K562 (cell line): ENCODE measurements at regions not wholly inside any gene's neighbourhood (a gene's known extent, or its start where the extent isn't known, plus 50 kb on each side); places are given as distances from the start of the nearest gene placed in this dataset.

ENCODE experiments used
- CREB1 ChIP-seq, 2 experiments: sonication (generic) in 1 of 2; formaldehyde crosslinking in 1 of 2; IDR thresholded peaks; 2 replicates each; pipeline versions ENCODE4 v1.6.1 to v1.8.0; 2012 to 2022; ENCODE audit warnings: inconsistent platforms in 1 of 2, mild to moderate bottlenecking in 1 of 2, missing genetic modification reagents in 1 of 2, moderate library complexity in 1 of 2
- HSF4 ChIP-seq: fragments of 250-450 bp; sonication (Bioruptor Pico); IDR thresholded peaks from 2 replicates; pipeline ENCODE4 v2.1.2; 2022; ENCODE audit warnings: mild to moderate bottlenecking, moderate library complexity, borderline replicate concordance
- NFIC ChIP-seq: fragments of 450-650 bp; IDR thresholded peaks from 2 replicates; pipeline ENCODE4 v1.6.1; 2017; ENCODE audit warnings: mild to moderate bottlenecking, inconsistent platforms
- NONO ChIP-seq, 2 experiments: fragments of 200-400 bp in 1 of 2; fragments of 450-650 bp in 1 of 2; formaldehyde crosslinking in 1 of 2; IDR thresholded peaks; 2 replicates each; pipeline ENCODE4 v1.6.1; 2017; ENCODE audit warnings: low read depth in 2 of 2, mild to moderate bottlenecking in 2 of 2, moderate library complexity in 2 of 2, low read length in 1 of 2
- RBM39 ChIP-seq: fragments of 200-400 bp; formaldehyde crosslinking; optimal IDR thresholded peaks from 2 replicates; pipeline ENCODE3; 2018; ENCODE audit warnings: low read depth, low read length
- ZFX ChIP-seq: sonication (generic); formaldehyde crosslinking; IDR thresholded peaks from 2 replicates; pipeline ENCODE4 v1.8.0; 2022; ENCODE audit warnings: mild to moderate bottlenecking, missing genetic modification reagents, moderate library complexity
- TF ChIP-seq, protein P1 (sequence below), 3 experiments: IDR thresholded peaks in 2 of 3; conservative IDR thresholded peaks in 1 of 3; 2 replicates each; pipeline ENCODE4 v1.5.1; 2011 to 2012; ENCODE audit warnings: low read length in 3 of 3, mild to moderate bottlenecking in 3 of 3, control low read depth in 2 of 3, improper control_type of control experiment in 1 of 3, inconsistent platforms in 1 of 3, low read depth in 1 of 3, mixed read lengths in 1 of 3, moderate library complexity in 1 of 3; ENCODE audit not compliant: insufficient read depth in 2 of 3
- TF ChIP-seq, protein P2 (sequence below), 2 experiments: fragments of 450-650 bp in 1 of 2; sonication (generic) in 1 of 2; formaldehyde crosslinking in 1 of 2; IDR thresholded peaks in 1 of 2; conservative IDR thresholded peaks in 1 of 2; 2 replicates each; pipeline versions ENCODE4 v1.6.1 to v1.8.1; 2016 to 2023; ENCODE audit warnings: mild to moderate bottlenecking in 2 of 2, moderate library complexity in 2 of 2, inconsistent platforms in 1 of 2, missing genetic modification reagents in 1 of 2
- TF ChIP-seq, protein P3 (sequence below): sonication (generic); formaldehyde crosslinking; IDR thresholded peaks from 2 replicates; pipeline ENCODE4 v1.8.0; 2022; ENCODE audit warnings: mild to moderate bottlenecking, missing genetic modification reagents, borderline replicate concordance

DNA sequence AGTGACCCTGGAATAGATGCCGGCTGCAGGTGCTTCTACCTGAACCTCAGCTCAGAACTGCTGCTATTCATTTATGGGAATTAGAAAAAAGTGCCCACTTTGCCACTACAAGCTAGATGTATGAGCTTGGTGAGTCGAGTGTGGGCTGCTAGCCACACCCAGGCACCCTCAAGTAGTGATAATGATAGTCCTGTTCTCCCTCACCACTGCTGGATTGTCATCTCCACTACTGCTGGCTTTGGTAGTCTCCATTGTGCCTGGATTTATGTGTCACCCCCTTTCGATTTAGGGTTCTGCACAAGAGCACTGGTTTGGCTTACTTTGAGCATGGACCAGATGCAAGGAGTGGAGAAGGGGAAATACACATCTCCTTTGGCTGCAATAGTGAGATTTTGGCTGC, 73.0 kb upstream of the N4BP1 start:
- no peak for TF ChIP-seq HSF4 (CRISPR knock-in tag)
- TF ChIP-seq, protein P1, sequence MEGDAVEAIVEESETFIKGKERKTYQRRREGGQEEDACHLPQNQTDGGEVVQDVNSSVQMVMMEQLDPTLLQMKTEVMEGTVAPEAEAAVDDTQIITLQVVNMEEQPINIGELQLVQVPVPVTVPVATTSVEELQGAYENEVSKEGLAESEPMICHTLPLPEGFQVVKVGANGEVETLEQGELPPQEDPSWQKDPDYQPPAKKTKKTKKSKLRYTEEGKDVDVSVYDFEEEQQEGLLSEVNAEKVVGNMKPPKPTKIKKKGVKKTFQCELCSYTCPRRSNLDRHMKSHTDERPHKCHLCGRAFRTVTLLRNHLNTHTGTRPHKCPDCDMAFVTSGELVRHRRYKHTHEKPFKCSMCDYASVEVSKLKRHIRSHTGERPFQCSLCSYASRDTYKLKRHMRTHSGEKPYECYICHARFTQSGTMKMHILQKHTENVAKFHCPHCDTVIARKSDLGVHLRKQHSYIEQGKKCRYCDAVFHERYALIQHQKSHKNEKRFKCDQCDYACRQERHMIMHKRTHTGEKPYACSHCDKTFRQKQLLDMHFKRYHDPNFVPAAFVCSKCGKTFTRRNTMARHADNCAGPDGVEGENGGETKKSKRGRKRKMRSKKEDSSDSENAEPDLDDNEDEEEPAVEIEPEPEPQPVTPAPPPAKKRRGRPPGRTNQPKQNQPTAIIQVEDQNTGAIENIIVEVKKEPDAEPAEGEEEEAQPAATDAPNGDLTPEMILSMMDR (IDR thresholded peaks at IDR 0.05 in 2 of 3, conservative IDR thresholded peaks at IDR 0.05 in 1 of 3; ENCODE audit: insufficient read depth in 2 of 3, low read depth in 1 of 3, low read length in 3 of 3): no peak
- TF ChIP-seq CREB1 (IDR thresholded peaks at IDR 0.05): no peak
- no peak for TF ChIP-seq CREB1 (CRISPR knock-in tag; IDR thresholded peaks at IDR 0.05)
- TF ChIP-seq, protein P2, sequence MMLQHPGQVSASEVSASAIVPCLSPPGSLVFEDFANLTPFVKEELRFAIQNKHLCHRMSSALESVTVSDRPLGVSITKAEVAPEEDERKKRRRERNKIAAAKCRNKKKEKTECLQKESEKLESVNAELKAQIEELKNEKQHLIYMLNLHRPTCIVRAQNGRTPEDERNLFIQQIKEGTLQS (IDR thresholded peaks at IDR 0.05): no peak
- TF ChIP-seq, protein P2 (CRISPR knock-in tag; conservative IDR thresholded peaks at IDR 0.05): no peak
- TF ChIP-seq NFIC: no peak
- TF ChIP-seq NONO (IDR thresholded peaks at IDR 0.05; ENCODE audit: low read depth in 2 of 2, low read length in 1 of 2): no peak
- TF ChIP-seq ZFX: no peak
- TF ChIP-seq, protein P3, sequence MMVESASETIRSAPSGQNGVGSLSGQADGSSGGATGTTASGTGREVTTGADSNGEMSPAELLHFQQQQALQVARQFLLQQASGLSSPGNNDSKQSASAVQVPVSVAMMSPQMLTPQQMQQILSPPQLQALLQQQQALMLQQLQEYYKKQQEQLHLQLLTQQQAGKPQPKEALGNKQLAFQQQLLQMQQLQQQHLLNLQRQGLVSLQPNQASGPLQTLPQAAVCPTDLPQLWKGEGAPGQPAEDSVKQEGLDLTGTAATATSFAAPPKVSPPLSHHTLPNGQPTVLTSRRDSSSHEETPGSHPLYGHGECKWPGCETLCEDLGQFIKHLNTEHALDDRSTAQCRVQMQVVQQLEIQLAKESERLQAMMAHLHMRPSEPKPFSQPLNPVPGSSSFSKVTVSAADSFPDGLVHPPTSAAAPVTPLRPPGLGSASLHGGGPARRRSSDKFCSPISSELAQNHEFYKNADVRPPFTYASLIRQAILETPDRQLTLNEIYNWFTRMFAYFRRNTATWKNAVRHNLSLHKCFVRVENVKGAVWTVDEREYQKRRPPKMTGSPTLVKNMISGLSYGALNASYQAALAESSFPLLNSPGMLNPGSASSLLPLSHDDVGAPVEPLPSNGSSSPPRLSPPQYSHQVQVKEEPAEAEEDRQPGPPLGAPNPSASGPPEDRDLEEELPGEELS (CRISPR knock-in tag): no peak
- no peak for TF ChIP-seq RBM39
